ENCODE measurements at regions not wholly inside any gene's neighbourhood (a gene's known extent, or its start where the extent isn't known, plus 50 kb on each side); places are given as distances from the start of the nearest gene placed in this dataset.

DNA sequence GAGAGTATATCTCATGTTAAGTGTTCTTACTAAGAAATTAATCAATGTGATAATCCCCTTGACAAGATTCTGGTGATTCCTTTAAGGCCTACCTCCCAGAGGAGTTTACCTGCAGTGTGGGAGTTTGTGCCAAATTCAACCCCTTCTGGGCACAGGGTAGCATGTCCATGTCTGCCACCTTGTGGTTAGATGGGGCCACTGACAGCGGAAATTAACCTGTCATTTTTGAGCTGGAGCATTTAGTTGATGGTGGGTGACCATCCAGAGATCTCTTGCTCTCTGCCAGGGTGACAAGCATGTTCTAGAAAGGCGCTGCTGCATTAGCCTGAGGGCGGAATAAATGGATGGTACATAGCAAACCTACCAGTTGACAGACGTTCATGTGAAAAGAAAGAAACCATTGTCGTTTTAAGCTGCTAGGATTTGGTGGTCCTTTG, 132.2 kb downstream of the FBXO4 start:
- TF ChIP-seq, protein P1, sequence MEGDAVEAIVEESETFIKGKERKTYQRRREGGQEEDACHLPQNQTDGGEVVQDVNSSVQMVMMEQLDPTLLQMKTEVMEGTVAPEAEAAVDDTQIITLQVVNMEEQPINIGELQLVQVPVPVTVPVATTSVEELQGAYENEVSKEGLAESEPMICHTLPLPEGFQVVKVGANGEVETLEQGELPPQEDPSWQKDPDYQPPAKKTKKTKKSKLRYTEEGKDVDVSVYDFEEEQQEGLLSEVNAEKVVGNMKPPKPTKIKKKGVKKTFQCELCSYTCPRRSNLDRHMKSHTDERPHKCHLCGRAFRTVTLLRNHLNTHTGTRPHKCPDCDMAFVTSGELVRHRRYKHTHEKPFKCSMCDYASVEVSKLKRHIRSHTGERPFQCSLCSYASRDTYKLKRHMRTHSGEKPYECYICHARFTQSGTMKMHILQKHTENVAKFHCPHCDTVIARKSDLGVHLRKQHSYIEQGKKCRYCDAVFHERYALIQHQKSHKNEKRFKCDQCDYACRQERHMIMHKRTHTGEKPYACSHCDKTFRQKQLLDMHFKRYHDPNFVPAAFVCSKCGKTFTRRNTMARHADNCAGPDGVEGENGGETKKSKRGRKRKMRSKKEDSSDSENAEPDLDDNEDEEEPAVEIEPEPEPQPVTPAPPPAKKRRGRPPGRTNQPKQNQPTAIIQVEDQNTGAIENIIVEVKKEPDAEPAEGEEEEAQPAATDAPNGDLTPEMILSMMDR (IDR thresholded peaks at IDR 0.05) = peak; percentile 88
- TF ChIP-seq ZFX (IDR thresholded peaks at IDR 0.05; ENCODE audit: borderline replicate concordance) = no peak
